ENCODE measurements at regions not wholly inside any gene's neighbourhood (a gene's known extent, or its start where the extent isn't known, plus 50 kb on each side); places are given as distances from the start of the nearest gene placed in this dataset.

DNA sequence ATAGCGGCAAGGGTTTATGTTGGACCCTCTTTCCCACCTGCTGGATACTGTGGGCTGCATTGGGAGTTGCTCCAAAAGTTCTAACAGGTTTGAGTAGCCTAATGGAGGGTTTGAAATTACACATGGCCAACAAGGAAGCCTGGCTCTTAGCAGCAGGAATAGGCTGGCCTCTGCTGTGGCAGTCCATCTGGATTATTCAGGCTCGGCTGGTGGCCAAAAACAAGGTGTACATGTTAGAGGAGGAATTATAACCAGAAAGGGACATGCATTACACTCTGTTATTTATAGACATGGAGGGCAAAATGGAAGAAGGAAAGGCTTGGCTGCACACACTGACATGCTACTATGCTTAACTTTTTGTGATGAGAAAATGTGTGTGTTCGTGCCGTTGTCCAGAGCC lies 61.1 kb upstream of the NRXN1 start:
- no peak for DNase-seq (ENCODE audit: low spot score)

DNA sequence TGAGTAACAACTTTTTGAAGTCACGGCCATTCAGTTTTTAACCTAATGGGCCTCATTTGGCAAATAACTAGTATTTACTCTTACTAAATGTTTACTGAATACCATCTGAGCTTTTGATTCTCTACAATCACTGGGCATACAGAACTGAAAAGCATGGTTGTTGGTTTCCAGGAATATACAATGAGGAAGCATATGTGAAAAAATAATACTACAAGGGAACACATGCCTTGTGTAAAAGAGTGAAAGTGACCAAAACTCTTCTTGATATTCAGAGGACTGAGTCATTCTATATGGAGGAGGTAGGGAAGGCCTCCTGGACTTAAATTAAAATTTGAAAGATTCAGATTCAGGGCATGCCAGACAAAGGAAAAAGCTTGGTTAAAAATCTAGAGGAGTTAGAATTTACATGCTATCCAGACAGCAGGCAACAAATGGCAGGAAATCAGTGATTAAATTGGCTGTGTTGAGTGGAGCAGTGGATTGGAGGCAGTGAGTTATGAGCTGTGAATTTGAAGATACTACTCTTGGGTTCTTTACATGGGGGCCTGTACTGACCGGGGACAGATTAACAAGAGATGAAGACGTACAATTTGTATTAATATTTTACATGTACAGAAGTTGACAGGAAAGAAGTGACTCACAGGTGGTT lies 53.6 kb upstream of the NRXN1 start:
- no peak for DNase-seq (ENCODE audit: low spot score)

DNA sequence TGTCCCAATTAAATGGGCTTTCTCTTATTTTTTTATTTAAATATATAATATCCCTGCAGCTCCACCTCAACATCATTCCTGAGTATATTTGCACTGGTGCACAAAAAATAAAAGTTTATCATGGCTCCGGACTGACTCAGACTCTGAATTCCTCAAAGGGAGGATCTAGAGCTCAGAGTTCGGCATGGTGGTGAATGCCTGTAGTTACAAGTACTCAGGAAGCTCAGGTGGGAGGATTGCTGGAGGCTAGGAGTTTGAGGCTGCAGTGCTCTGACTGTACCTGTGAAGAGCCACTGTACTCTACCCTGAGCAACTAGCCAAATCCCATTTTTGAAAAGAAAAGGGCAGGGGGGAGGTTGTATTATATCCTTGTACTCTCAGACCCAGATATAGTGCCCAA lies 52.8 kb upstream of the NRXN1 start:
- no peak for DNase-seq (ENCODE audit: low spot score)
